G401 (cell line): ENCODE measurements at regions not wholly inside any gene's neighbourhood (a gene's known extent, or its start where the extent isn't known, plus 50 kb on each side); places are given as distances from the start of the nearest gene placed in this dataset.

Experiments used
- DNase-seq: peaks from one replicate; pipeline ENCODE4 v3.0.0-alpha.2; 2015; ENCODE audit warnings: low spot score
- in situ Hi-C: cut with HindIII; loops from 2 replicates; pipeline ENCODE4 v1.10.0; 2016; ENCODE audit warnings: low sequenced_read_pairs, mixed read lengths

GRCh38 chr2:150769421-150769820 is 282.0 kb upstream of the RND3 start:
- in situ Hi-C loops, result no loop called here
- no peak for DNase-seq

DNA sequence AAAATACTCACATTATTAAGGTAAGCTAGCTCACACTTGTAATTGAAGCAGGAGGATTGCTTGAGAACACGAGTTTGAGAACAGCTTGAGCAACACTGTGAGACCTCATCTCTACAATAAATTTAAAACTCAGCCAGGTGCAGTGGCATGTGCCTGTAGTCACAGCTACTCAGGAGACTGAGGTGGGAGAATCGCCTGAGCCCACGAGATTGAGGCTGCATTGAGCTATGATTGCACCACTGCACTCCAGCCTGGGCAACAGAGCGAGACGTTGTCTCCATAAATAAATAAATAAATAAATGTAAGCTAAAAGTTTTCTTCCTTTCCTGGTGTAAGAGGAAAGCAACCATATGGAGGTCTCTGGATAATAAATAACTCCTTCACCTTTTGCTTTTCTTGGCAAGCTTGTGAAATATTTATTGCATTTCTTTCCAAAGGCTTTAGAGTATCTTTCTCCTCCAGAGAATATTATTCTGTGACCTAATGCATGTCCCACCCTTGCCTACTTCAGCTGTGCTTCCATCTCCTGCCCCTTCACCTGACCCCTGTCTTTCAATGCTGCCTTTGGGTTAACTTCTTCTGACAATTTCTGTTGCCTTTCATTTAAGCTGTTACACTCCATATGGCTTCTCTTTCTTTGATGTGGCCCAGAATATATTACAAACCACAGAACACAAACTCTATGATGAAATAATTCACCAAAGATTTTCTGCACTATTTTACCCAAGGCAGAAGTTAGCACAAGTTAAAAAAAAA is 280.7 kb upstream of the RND3 start:
- in situ Hi-C loops, result no loop called here

DNA sequence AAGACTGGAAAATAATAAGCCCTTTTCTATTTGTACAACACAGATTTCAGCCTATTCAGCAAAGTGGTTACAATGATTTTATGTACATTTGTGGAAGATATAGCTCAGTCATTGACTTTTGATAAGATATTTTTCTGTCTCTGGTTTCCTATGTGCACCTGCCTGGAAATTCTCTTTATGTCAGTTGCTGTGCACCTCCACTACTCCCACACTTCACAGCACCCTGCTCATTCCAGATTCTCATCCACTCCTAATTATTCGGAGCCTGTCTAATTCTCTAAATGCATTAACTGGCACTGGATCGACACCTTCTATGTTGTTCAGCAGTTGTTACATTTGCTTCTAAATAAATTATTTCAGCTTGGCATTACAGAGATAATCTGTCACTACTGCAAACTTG is 275.1 kb upstream of the RND3 start:
- DNase-seq, result no peak
- in situ Hi-C loops, result no loop called here

More for the DNA sequence above, 280.7 kb upstream of the RND3 start:
- no peak for DNase-seq

DNA sequence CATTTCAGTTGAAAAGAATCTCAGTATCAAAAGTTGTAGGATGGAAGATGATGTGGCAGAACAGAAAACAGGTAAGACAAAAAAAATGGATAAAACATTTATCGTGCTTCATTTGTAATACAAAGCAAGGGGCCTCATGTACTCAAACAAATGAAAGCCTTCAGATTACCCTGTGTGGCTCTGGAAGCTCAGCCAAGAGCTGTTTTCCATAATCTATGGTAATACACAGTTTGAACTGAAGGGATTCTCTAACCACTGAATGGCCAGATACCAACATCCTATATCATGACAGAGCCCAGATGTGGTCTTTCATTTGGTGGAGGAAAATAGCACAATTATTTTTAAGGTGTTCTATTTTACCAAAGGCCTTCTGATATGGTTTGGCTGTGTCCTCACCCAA is 272.1 kb upstream of the RND3 start:
- no peak for DNase-seq
- in situ Hi-C loops, result no loop called here

DNA sequence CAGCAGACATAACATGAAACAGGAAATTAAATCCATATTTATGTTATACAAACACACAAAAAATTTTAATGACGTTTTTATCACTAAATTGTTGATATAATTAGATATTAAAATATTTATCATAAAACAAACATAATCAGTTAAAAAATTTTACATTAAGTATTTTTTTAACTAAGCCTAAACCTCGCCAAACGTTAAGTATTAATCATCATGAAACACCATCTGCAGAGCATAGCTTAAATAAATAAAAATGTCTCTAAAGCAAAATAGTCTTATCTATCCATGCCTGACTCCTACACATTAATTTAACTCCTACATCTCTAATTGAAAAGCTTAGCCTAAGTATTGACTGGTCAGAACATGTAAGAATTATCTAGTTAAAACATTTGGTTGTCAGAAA is 271.6 kb upstream of the RND3 start:
- in situ Hi-C loops, result no loop called here
- no peak for DNase-seq

- in situ Hi-C loops, result no loop called here
- DNase-seq, result no peak
These were observed 264.8 kb upstream of the RND3 start for GRCh38 chr2:150752229-150752628.

DNA sequence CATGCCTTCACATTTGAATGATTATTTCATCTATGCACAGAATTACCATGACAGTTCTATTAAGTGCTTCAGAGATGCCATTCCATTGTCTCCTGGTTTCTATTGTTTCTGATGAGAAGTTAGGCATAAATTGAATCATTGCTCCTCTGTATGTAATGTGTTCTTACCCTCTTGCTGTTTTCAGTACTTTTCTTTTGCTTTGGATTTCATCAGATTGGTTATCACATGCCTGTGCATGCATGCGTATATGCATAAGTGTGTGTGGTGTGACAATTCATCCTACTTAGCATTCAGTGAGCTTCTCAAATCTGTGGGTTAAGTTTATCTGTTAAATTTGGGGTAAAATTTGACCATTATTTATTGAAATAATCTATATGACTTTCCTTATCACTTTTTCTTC is 263.3 kb upstream of the RND3 start:
- in situ Hi-C loops, result no loop called here
- DNase-seq, result no peak

- DNase-seq, result no peak
- in situ Hi-C loops, result no loop called here
These were observed 254.6 kb upstream of the RND3 start for GRCh38 chr2:150742094-150742493.

DNA sequence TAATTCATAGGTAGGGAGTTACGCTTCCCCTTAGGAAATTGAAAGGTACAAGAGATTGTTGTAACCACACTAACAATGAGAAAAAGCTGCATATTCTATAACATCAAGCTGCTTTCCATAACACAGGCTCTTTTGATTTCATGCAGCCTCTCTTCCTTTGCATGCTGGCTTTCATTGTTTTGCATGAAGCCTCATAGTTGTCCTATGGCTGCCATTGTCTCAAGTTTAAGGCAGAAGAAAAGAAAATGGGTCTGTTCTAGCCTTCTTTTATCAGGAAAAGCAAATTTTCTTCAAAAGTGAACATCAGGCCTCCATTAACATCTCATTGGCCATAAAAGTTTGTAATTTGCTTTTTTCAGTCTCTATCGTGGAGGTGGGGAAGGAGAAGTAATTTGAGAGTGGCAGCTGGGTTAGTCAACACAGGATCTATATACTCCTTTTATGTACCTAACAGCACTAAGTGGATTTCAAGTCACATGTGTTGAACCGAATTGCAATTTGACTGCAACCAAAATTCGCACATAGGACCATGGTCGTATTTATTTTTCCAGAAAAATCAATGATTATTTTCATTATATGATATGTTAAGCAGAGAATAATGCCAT is 248.5 kb upstream of the RND3 start:
- in situ Hi-C loops, result no loop called here
- no peak for DNase-seq

GRCh38 chr2:150733051-150733618 is 245.7 kb upstream of the RND3 start:
- in situ Hi-C loops, result no loop called here
- no peak for DNase-seq

DNA sequence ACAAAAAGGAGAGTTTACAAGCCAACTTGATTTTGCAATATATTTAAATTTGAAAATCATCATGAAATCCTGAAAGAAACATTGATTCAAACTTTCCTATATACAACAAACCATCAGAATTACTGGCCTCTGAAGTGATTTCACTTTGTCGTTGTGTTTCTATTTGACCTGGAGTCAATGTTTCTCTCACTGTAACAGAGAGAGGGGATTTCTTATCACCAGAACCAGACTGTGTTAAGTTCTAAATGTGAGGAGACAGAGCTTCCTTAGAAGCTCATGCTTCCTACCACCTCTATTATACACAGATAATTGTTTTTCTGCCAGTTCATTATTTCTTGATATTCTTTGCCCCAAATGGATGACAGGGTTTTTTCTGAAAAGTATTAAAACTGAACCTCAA is 245.0 kb upstream of the RND3 start:
- no peak for DNase-seq

GRCh38 chr2:150732064-150732463 is 244.6 kb upstream of the RND3 start:
- no peak for DNase-seq
- in situ Hi-C loops, result no loop called here

More for the DNA sequence above, 245.0 kb upstream of the RND3 start:
- in situ Hi-C loops, result no loop called here

DNA sequence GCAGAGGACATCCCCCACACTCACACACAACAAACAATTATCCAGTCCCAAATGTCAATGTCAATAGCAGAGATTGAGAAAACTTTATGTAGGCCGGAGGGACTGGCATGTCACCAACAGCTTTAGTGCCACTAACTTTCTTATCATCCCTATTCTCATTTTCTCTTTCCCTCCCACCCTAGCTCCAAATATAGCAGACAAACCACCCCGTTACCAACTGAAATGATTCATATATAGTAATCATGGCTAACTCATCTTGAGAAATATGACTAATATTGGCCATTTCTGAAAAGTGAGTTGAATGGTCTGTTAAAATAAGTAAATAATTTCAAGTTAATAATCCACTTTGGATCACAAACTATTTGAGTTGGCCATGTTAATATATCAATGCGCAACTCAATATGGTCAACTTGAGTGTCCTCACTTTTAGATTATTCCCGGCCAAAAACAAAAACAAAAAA is 242.1 kb upstream of the RND3 start:
- DNase-seq, result no peak
- in situ Hi-C loops, result no loop called here

- no peak for DNase-seq
- in situ Hi-C loops, result no loop called here
These were observed 230.8 kb upstream of the RND3 start for GRCh38 chr2:150718280-150718679.

DNA sequence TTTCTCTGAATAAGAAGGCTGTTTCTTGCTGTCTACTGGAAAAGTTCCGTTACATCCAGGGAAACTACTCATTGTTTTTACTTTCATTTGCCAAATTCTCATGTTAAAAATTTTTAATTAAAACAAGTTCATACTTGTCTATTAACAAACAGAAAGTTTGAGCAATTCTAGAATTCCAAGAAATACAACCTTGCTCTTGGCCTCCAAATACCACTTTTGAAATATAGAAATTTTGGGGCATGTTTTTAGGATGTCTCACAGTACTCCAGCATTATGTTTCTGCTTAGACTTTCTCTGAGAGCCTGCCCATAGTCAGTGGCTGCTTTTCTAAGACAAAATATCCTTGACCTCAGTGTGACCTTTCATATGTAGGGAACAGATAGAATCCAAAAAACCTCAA is 228.7 kb upstream of the RND3 start:
- in situ Hi-C loops, result no loop called here
- no peak for DNase-seq

GRCh38 chr2:150715501-150715900 is 228.0 kb upstream of the RND3 start:
- in situ Hi-C loops, result no loop called here
- no peak for DNase-seq

DNA sequence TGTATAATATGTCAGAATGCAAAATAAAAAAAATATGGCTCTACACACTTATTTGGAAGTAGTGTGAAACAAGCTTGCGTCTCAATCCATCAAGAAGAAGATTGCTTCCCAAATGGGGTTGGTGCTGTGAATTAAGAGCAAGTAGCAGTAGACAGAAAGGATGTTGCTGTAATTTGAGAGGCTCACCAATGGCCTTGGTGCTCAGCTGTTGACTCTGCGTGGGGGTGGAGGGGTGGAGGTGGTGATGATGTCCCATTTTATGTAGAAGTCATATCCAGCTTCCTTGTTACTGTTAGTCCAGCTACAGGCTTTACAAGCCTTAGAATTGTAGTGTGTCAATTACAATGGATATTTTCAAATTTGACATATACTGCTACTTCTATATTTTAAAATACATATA is 223.4 kb upstream of the RND3 start:
- in situ Hi-C loops, result no loop called here
- no peak for DNase-seq

GRCh38 chr2:150710041-150710440 is 222.6 kb upstream of the RND3 start:
- no peak for DNase-seq
- in situ Hi-C loops, result no loop called here

DNA sequence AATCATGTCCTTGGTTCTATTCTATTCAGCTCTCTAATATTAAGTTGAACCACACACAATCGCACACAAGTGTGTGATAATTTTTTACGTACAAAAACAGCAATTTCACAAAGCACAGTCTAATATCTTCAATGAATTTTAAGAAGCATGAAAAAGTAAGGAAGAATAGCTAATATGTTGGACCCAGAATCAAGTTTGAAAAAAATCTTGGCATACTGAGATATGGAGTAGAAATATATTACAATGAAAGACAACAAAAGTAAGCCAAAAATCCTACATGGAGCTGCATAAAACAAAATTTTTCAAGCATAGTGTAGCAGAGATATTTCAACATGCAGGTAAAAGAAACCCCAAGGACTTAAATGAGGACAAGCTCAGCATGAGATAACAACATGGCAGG is 219.1 kb upstream of the RND3 start:
- in situ Hi-C loops, result no loop called here
- DNase-seq, result no peak

GRCh38 chr2:150705767-150706166 is 218.3 kb upstream of the RND3 start:
- in situ Hi-C loops, result no loop called here

GRCh38 chr2:150705357-150705756 is 217.9 kb upstream of the RND3 start:
- in situ Hi-C loops, result no loop called here
- no peak for DNase-seq

More at GRCh38 chr2:150705767-150706166, 218.3 kb upstream of the RND3 start:
- no peak for DNase-seq
